ENCODE measurements at regions not wholly inside any gene's neighbourhood (a gene's known extent, or its start where the extent isn't known, plus 50 kb on each side); places are given as distances from the start of the nearest gene placed in this dataset.
"Not testable (repeated sequence)": the region's sequence is repeated elsewhere in the genome, so short reads cannot be mapped to it uniquely, and the experiment has no call there.

DNA sequence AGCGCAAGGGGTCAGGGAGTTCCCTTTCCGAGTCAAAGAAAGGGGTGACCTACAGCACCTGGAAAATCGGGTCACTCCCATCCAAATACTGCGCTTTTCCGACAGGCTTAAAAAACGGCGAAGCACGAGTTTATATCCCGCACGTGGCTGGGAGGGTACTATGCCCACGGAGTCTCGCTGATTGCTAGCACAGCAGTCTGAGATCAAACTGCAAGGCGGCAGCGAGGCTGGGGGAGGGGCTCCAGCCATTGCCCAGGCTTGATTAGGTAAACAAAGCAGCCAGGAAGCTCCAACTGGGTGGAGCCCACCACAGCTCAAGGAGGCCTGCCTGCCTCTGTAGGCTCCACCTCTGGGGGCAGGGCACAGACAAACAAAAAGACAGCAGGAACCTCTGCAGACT is 735.1 kb downstream of the TTLL7 start:
- TF ChIP-seq, protein P1, sequence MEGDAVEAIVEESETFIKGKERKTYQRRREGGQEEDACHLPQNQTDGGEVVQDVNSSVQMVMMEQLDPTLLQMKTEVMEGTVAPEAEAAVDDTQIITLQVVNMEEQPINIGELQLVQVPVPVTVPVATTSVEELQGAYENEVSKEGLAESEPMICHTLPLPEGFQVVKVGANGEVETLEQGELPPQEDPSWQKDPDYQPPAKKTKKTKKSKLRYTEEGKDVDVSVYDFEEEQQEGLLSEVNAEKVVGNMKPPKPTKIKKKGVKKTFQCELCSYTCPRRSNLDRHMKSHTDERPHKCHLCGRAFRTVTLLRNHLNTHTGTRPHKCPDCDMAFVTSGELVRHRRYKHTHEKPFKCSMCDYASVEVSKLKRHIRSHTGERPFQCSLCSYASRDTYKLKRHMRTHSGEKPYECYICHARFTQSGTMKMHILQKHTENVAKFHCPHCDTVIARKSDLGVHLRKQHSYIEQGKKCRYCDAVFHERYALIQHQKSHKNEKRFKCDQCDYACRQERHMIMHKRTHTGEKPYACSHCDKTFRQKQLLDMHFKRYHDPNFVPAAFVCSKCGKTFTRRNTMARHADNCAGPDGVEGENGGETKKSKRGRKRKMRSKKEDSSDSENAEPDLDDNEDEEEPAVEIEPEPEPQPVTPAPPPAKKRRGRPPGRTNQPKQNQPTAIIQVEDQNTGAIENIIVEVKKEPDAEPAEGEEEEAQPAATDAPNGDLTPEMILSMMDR (IDR thresholded peaks at IDR 0.05), result not testable (repeated sequence)
- not testable (repeated sequence) for TF ChIP-seq POLR2A, EP300 (IDR thresholded peaks at IDR 0.05)
